Left colon (tissue), 2 donors: ENCODE measurements at regions not wholly inside any gene's neighbourhood (a gene's known extent, or its start where the extent isn't known, plus 50 kb on each side); places are given as distances from the start of the nearest gene placed in this dataset.

ENCODE experiments used
- ATAC-seq: fragments of 200-7000 bp; cut with Tn5 transposase; one replicate; pipeline ENCODE4 v1.9.1; 2020; ENCODE audit warnings: mild to moderate bottlenecking, moderate library complexity
- DNase-seq, 2 donors: peaks; one replicate each; pipeline ENCODE4 v3.0.0-alpha.2; 2020
- intact Hi-C, 2 donors: fragments of 100-400 bp; cut with DNase I in 1 of 2; cut with micrococcal nuclease in 1 of 2; formaldehyde crosslinking; loops; one replicate each; pipeline versions ENCODE4 v1.11.2 to v1.14.0; 2022; cut with DNase I, micrococcal nuclease
- donor health status: DM: no; HTN: no; CAD: no.
- donor health status: DM: yes; HTN: yes; CAD: no.

GRCh38 chr15:62826561-62826960 is 216.0 kb upstream of the TPM1 start:
- intact Hi-C loops = no loop called here
- DNase-seq (no peak), ATAC-seq (no peak)

- peak; percentile 12 for ATAC-seq
Observed at GRCh38 chr15:62828364-62828763, 214.2 kb upstream of the TPM1 start.

GRCh38 chr15:62832231-62832630 is 210.3 kb upstream of the TPM1 start:
- intact Hi-C loops = no loop called here
- ATAC-seq (no peak), DNase-seq (no peak)

More at GRCh38 chr15:62828364-62828763, 214.2 kb upstream of the TPM1 start:
- DNase-seq = no peak
- intact Hi-C loops = no loop called here

- ATAC-seq (no peak), DNase-seq (no peak)
- intact Hi-C loops = no loop called here
Observed at GRCh38 chr15:62833646-62834045, 208.9 kb upstream of the TPM1 start.

- DNase-seq = peak in 1 of 2 donors; percentile 53
- peak; percentile 94 for ATAC-seq
- intact Hi-C loops = no loop called here
Observed at GRCh38 chr15:62834686-62835329, 207.7 kb upstream of the TPM1 start.

GRCh38 chr15:62835351-62835750 is 207.2 kb upstream of the TPM1 start:
- DNase-seq (peak in 1 of 2 donors; percentile 22), ATAC-seq (peak; percentile 35)
- intact Hi-C loops = no loop called here

- intact Hi-C loops = no loop called here
- ATAC-seq (no peak), DNase-seq (no peak)
Observed at GRCh38 chr15:62835762-62836161, 206.8 kb upstream of the TPM1 start.

- intact Hi-C loops = loop anchor here in 1 of 2 donors (10.0 kb wide), 2 partner anchors 64 to 66 kb away; no protein-coding TSS in a partner anchor
- no peak for ATAC-seq
- no peak for DNase-seq
Observed at GRCh38 chr15:62840526-62841268, 201.8 kb upstream of the TPM1 start.

- DNase-seq (no peak), ATAC-seq (no peak)
- intact Hi-C loops = loop anchor here in 1 of 2 donors (10.0 kb wide), 2 partner anchors 64 to 66 kb away; no protein-coding TSS in a partner anchor
Observed at GRCh38 chr15:62841269-62841628, 201.3 kb upstream of the TPM1 start.

GRCh38 chr15:62841891-62842559 is 200.5 kb upstream of the TPM1 start:
- DNase-seq = no peak
- peak; percentile 58 for ATAC-seq
- intact Hi-C loops = loop anchor here in 1 of 2 donors (10.0 kb wide), 2 partner anchors 63 to 67 kb away; no protein-coding TSS in a partner anchor

GRCh38 chr15:62843311-62843710 is 199.2 kb upstream of the TPM1 start:
- DNase-seq (no peak), ATAC-seq (no peak)
- intact Hi-C loops = loop anchor here in 1 of 2 donors (10.0 kb wide), 2 partner anchors 61 to 69 kb away; no protein-coding TSS in a partner anchor

GRCh38 chr15:62844564-62845240 is 197.8 kb upstream of the TPM1 start:
- intact Hi-C loops = loop anchor here in 1 of 2 donors (5.0 to 10.0 kb wide), 3 partner anchors 60 to 248 kb away; no protein-coding TSS in a partner anchor
- no peak for ATAC-seq
- DNase-seq = no peak

- intact Hi-C loops = loop anchor here in 1 of 2 donors (5.0 to 10.0 kb wide), 3 partner anchors 59 to 247 kb away; no protein-coding TSS in a partner anchor
- peak; percentile 52 for ATAC-seq
Observed at GRCh38 chr15:62845241-62846126, 197.1 kb upstream of the TPM1 start.

GRCh38 chr15:62846131-62846804 is 196.3 kb upstream of the TPM1 start:
- intact Hi-C loops = loop anchor here in 1 of 2 donors (5.0 to 10.0 kb wide), 3 partner anchors 59 to 246 kb away; no protein-coding TSS in a partner anchor
- DNase-seq (no peak), ATAC-seq (no peak)

More at GRCh38 chr15:62845241-62846126, 197.1 kb upstream of the TPM1 start:
- DNase-seq = no peak

- DNase-seq = no peak
- intact Hi-C loops = loop anchor here in 1 of 2 donors (5.0 to 10.0 kb wide), 3 partner anchors 58 to 245 kb away; no protein-coding TSS in a partner anchor
- ATAC-seq = no peak
Observed at GRCh38 chr15:62846805-62847495, 195.6 kb upstream of the TPM1 start.

- peak; percentile 74 to 87 for DNase-seq
- ATAC-seq = peak; percentile 73
- intact Hi-C loops = loop anchor here in 1 of 2 donors (5.0 to 10.0 kb wide), 3 partner anchors 57 to 244 kb away; no protein-coding TSS in a partner anchor
Observed at GRCh38 chr15:62847900-62848489, 194.6 kb upstream of the TPM1 start.
